ENCODE measurements at regions not wholly inside any gene's neighbourhood (a gene's known extent, or its start where the extent isn't known, plus 50 kb on each side); places are given as distances from the start of the nearest gene placed in this dataset.

- Histone ChIP-seq H3K79me2 (ENCODE audit: low read depth) (no peaks in the 10 kb centered on the region), H3K4me1 (replicated peaks; ENCODE audit: insufficient read depth) (no peaks in the 10 kb centered on the region), H4K20me1 (ENCODE audit: insufficient read depth) (no peaks in the 10 kb centered on the region), H3K4me3 (no peak overlapping the region), H3K9me2 (ENCODE audit: insufficient read depth) (no peaks in the 10 kb centered on the region), H3F3A (ENCODE audit: insufficient read depth, low read depth) (no peaks in the 10 kb centered on the region), H3K9me3 (ENCODE audit: insufficient read depth, low read depth) (no peaks in the 10 kb centered on the region), H2AFZ (no peak overlapping the region), H3K27ac (no peak overlapping the region), H3K4me2 (no peak overlapping the region), H3K36me3 (ENCODE audit: low read depth) (no peaks in the 10 kb centered on the region), H3K27me3 (ENCODE audit: insufficient read depth, low read depth) (no peaks in the 10 kb centered on the region)
- POLR2A ChIA-PET (ENCODE audit: unreplicated experiment) = no interaction called here
- TF ChIP-seq, protein P1, sequence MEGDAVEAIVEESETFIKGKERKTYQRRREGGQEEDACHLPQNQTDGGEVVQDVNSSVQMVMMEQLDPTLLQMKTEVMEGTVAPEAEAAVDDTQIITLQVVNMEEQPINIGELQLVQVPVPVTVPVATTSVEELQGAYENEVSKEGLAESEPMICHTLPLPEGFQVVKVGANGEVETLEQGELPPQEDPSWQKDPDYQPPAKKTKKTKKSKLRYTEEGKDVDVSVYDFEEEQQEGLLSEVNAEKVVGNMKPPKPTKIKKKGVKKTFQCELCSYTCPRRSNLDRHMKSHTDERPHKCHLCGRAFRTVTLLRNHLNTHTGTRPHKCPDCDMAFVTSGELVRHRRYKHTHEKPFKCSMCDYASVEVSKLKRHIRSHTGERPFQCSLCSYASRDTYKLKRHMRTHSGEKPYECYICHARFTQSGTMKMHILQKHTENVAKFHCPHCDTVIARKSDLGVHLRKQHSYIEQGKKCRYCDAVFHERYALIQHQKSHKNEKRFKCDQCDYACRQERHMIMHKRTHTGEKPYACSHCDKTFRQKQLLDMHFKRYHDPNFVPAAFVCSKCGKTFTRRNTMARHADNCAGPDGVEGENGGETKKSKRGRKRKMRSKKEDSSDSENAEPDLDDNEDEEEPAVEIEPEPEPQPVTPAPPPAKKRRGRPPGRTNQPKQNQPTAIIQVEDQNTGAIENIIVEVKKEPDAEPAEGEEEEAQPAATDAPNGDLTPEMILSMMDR (conservative IDR thresholded peaks at IDR 0.05) = no peak
- no peak for TF ChIP-seq EZH2 (IDR thresholded peaks at IDR 0.05; ENCODE audit: low read depth)
- intact Hi-C loops (cut with micrococcal nuclease; ENCODE audit: unreplicated experiment) = no loop called here
- DNase-seq = peak in 1 of 2 experiments; percentile 41
- no TSS peak for BruUV-seq (replicated peaks)
- CTCF ChIA-PET = no interaction called here
Observed at GRCh38 chr4:26048378-26048882, 134.4 kb downstream of the SMIM20 start.

DNA sequence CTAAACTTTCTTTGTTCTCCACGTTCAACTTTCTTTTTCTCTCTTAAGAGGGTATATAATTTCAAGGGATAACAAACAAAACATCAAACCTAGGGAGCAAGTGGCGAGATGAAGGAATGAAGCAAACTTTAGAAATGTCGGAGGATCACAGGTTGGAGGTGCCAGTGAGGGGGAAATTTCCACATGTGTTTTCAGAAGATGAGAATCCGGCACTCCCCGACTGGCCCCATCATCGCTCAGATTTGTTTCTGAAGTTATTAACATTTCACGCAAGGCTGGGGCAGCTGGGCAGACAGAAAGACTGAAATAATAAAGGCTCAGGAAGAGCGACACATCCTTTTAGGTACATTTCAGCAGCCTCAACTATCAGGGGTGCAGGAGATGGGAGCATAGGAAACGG lies 134.9 kb downstream of the SMIM20 start:
- no peaks in the 10 kb centered on the region for H3K9me3 ChIP-seq (ENCODE audit: insufficient read depth, low read depth)
- H3K9me2 ChIP-seq (ENCODE audit: insufficient read depth) = no peaks in the 10 kb centered on the region
- no peaks in the 10 kb centered on the region for H3K4me1 ChIP-seq (replicated peaks; ENCODE audit: insufficient read depth)
- no peaks in the 10 kb centered on the region for H3F3A ChIP-seq (ENCODE audit: insufficient read depth, low read depth)
- no peak for TF ChIP-seq EZH2 (IDR thresholded peaks at IDR 0.05; ENCODE audit: low read depth)
- TF ChIP-seq, protein P1 (conservative IDR thresholded peaks at IDR 0.05) = no peak
- ChIA-PET CTCF (no interaction called here), POLR2A (ENCODE audit: unreplicated experiment) (no interaction called here)
- DNase-seq = no peak
- H3K27ac ChIP-seq = no peak overlapping the region
- BruUV-seq (replicated peaks) = no TSS peak
- no peak overlapping the region for H3K4me3 ChIP-seq
- no peak overlapping the region for H3K4me2 ChIP-seq
- intact Hi-C loops (cut with micrococcal nuclease; ENCODE audit: unreplicated experiment) = no loop called here
- no peaks in the 10 kb centered on the region for H3K79me2 ChIP-seq (ENCODE audit: low read depth)
- no peaks in the 10 kb centered on the region for H3K27me3 ChIP-seq (ENCODE audit: insufficient read depth, low read depth)
- H4K20me1 ChIP-seq (ENCODE audit: insufficient read depth) = no peaks in the 10 kb centered on the region
- no peak overlapping the region for H2AFZ ChIP-seq
- no peaks in the 10 kb centered on the region for H3K36me3 ChIP-seq (ENCODE audit: low read depth)

- BruUV-seq (replicated peaks) = no TSS peak
- H3K4me3 ChIP-seq = no peak overlapping the region
- H3F3A ChIP-seq (ENCODE audit: insufficient read depth, low read depth) = no peaks in the 10 kb centered on the region
- no peak overlapping the region for H3K4me2 ChIP-seq
- no peak for TF ChIP-seq EZH2 (IDR thresholded peaks at IDR 0.05; ENCODE audit: low read depth)
- ChIA-PET POLR2A (ENCODE audit: unreplicated experiment) (no interaction called here), CTCF (no interaction called here)
- DNase-seq = no peak
- H2AFZ ChIP-seq = no peak overlapping the region
- no peaks in the 10 kb centered on the region for H3K27me3 ChIP-seq (ENCODE audit: insufficient read depth, low read depth)
- no peaks in the 10 kb centered on the region for H3K79me2 ChIP-seq (ENCODE audit: low read depth)
- H3K36me3 ChIP-seq (ENCODE audit: low read depth) = no peaks in the 10 kb centered on the region
- intact Hi-C loops (cut with micrococcal nuclease; ENCODE audit: unreplicated experiment) = no loop called here
- no peaks in the 10 kb centered on the region for H3K9me3 ChIP-seq (ENCODE audit: insufficient read depth, low read depth)
- H3K4me1 ChIP-seq (replicated peaks; ENCODE audit: insufficient read depth) = no peaks in the 10 kb centered on the region
- no peaks in the 10 kb centered on the region for H3K9me2 ChIP-seq (ENCODE audit: insufficient read depth)
- H3K27ac ChIP-seq = no peak overlapping the region
- no peaks in the 10 kb centered on the region for H4K20me1 ChIP-seq (ENCODE audit: insufficient read depth)
Observed at GRCh38 chr4:26049447-26049846, 135.4 kb downstream of the SMIM20 start.

GRCh38 chr4:26050212-26050643 lies 136.2 kb downstream of the SMIM20 start:
- Histone ChIP-seq H3K27ac (no peak overlapping the region), H2AFZ (no peak overlapping the region), H3K27me3 (ENCODE audit: insufficient read depth, low read depth) (no peaks in the 10 kb centered on the region), H3K9me2 (ENCODE audit: insufficient read depth) (no peaks in the 10 kb centered on the region), H3K79me2 (ENCODE audit: low read depth) (no peaks in the 10 kb centered on the region), H3K4me3 (no peak overlapping the region), H3K4me2 (no peak overlapping the region), H3K4me1 (replicated peaks; ENCODE audit: insufficient read depth) (no peaks in the 10 kb centered on the region), H3K36me3 (ENCODE audit: low read depth) (no peaks in the 10 kb centered on the region), H4K20me1 (ENCODE audit: insufficient read depth) (no peaks in the 10 kb centered on the region), H3K9me3 (ENCODE audit: insufficient read depth, low read depth) (no peaks in the 10 kb centered on the region), H3F3A (ENCODE audit: insufficient read depth, low read depth) (no peaks in the 10 kb centered on the region)
- intact Hi-C loops (cut with micrococcal nuclease; ENCODE audit: unreplicated experiment) = no loop called here
- no TSS peak for BruUV-seq (replicated peaks)
- CTCF ChIA-PET = no interaction called here
- no peak for DNase-seq
- no peak for TF ChIP-seq EZH2 (IDR thresholded peaks at IDR 0.05; ENCODE audit: low read depth)
- TF ChIP-seq, protein P1 (conservative IDR thresholded peaks at IDR 0.05) = no peak
- POLR2A ChIA-PET (ENCODE audit: unreplicated experiment) = no interaction called here

Data from PC-9 (cell line).